A673 (cell line): ENCODE measurements at regions not wholly inside any gene's neighbourhood (a gene's known extent, or its start where the extent isn't known, plus 50 kb on each side); places are given as distances from the start of the nearest gene placed in this dataset.

Experiments used
- BruUV-seq: library from RNA; stranded (reverse); fragments of 400-500 nt; replicated peaks from 2 replicates; lab custom pipeline; 2021; lab: Mats Ljungman, UMichigan
- CTCF ChIA-PET: fragments of 300-600 bp; sonication (Branson Sonifier 250); formaldehyde crosslinking; loops from one replicate; lab custom pipeline; 2022; ENCODE audit warnings: antibody characterized with exemption; lab: Charles Lee
- POLR2A ChIA-PET: fragments of 300-600 bp; sonication (Branson Sonifier 250); formaldehyde crosslinking; loops from one replicate; lab custom pipeline; 2022; ENCODE audit warnings: antibody characterized with exemption; ENCODE audit not compliant: low non-redundant PET; lab: Charles Lee
- DNase-seq: peaks from one replicate; pipeline ENCODE4 v3.0.0-alpha.2; 2015; ENCODE audit warnings: low spot score
- H3K27ac ChIP-seq: fragments of 200-600 bp; sonication (generic); 2 replicates; pipeline ENCODE4 v1.5.1; 2016; ENCODE audit warnings: mixed run types, low read depth, mild to moderate bottlenecking, mixed read lengths, antibody characterized with exemption, low read length; ENCODE audit not compliant: poor library complexity, severe bottlenecking
- H3K27me3 ChIP-seq: fragments of 200-600 bp; sonication (generic); replicated peaks from 2 replicates; pipeline ENCODE4 v1.6.1; 2017; ENCODE audit warnings: mixed run types, low read depth, mild to moderate bottlenecking, mixed read lengths, antibody characterized with exemption, low read length; ENCODE audit not compliant: insufficient read depth, poor library complexity
- H3K36me3 ChIP-seq: fragments of 200-600 bp; sonication (generic); 2 replicates; pipeline ENCODE4 v1.6.1; 2016; ENCODE audit warnings: mixed run types, mild to moderate bottlenecking, mixed read lengths, antibody characterized with exemption, low read length; ENCODE audit not compliant: insufficient read depth, poor library complexity, severe bottlenecking
- H3K4me1 ChIP-seq: fragments of 200-600 bp; sonication (generic); 2 replicates; pipeline ENCODE4 v1.6.1; 2017; ENCODE audit warnings: mixed run types, mild to moderate bottlenecking, mixed read lengths, antibody characterized with exemption, low read length; ENCODE audit not compliant: insufficient read depth, poor library complexity, severe bottlenecking
- H3K4me3 ChIP-seq: fragments of 200-600 bp; sonication (generic); 2 replicates; pipeline ENCODE4 v1.5.1; 2016; ENCODE audit warnings: low read depth, mixed run types, mild to moderate bottlenecking, mixed read lengths, low read length; ENCODE audit not compliant: poor library complexity, severe bottlenecking
- H3K9me3 ChIP-seq: fragments of 200-600 bp; sonication (generic); 2 replicates; pipeline ENCODE4 v1.6.1; 2016; ENCODE audit warnings: mixed run types, low read depth, mild to moderate bottlenecking, mixed read lengths, antibody characterized with exemption, low read length; ENCODE audit not compliant: poor library complexity, severe bottlenecking
- CTCF ChIP-seq: fragments of 300-800, 200-600 bp; sonication (generic); conservative IDR thresholded peaks from 2 replicates; pipeline ENCODE4 v1.5.1; 2017; ENCODE audit warnings: low read depth, mild to moderate bottlenecking, antibody characterized with exemption, low read length, moderate library complexity, mixed read lengths
- EZH2 ChIP-seq: fragments of 200-600 bp; sonication (generic); IDR thresholded peaks from 2 replicates; pipeline ENCODE4 v1.6.1; 2017; ENCODE audit warnings: borderline replicate concordance, low read depth, mild to moderate bottlenecking, mixed read lengths, antibody characterized with exemption, low read length; ENCODE audit not compliant: poor library complexity, severe bottlenecking
- intact Hi-C: fragments of 100-400 bp; cut with micrococcal nuclease; formaldehyde crosslinking; loops from one replicate; pipeline ENCODE4 v1.10.0; 2022; ENCODE audit not compliant: unreplicated experiment

GRCh38 chr20:51159981-51160380, 137.1 kb upstream of the KCNG1 start:
- POLR2A ChIA-PET = no interaction called here

GRCh38 chr20:51159303-51159702, 136.4 kb upstream of the KCNG1 start:
- Histone ChIP-seq H3K4me3 (no peak overlapping the region), H3K9me3 (no peaks in the 10 kb centered on the region), H3K36me3 (no peaks in the 10 kb centered on the region), H3K27ac (no peak overlapping the region), H3K27me3 (peaks cover 9% of the 10 kb centered on the region), H3K4me1 (peaks cover 13% of the 10 kb centered on the region)
- TF ChIP-seq CTCF = no peak
- no peak for DNase-seq
- intact Hi-C loops = loop anchor here (10.0 kb wide), 1 partner anchor 135 kb away; the partner anchor contains the start of gene KCNG1
- no TSS peak for BruUV-seq
- ChIA-PET CTCF (no interaction called here), POLR2A (no interaction called here)

More at GRCh38 chr20:51159981-51160380, 137.1 kb upstream of the KCNG1 start:
- Histone ChIP-seq H3K27me3 (peaks cover 9% of the 10 kb centered on the region), H3K9me3 (no peaks in the 10 kb centered on the region), H3K4me1 (peaks cover 13% of the 10 kb centered on the region), H3K36me3 (no peaks in the 10 kb centered on the region), H3K27ac (no peak overlapping the region), H3K4me3 (no peak overlapping the region)
- intact Hi-C loops = loop anchor here (10.0 kb wide), 1 partner anchor 135 kb away; the partner anchor contains the start of gene KCNG1
- CTCF ChIA-PET = no interaction called here
- no peak for DNase-seq
- TF ChIP-seq CTCF (no peak), EZH2 (no peak)
- no TSS peak for BruUV-seq

- peaks cover 17% of the 10 kb centered on the region for H3K27me3 ChIP-seq
- H3K27ac ChIP-seq = no peak overlapping the region
- H3K4me1 ChIP-seq = peaks cover 13% of the 10 kb centered on the region
- H3K36me3 ChIP-seq = no peaks in the 10 kb centered on the region
- ChIA-PET CTCF (no interaction called here), POLR2A (no interaction called here)
- BruUV-seq = no TSS peak
- DNase-seq = no peak
- TF ChIP-seq CTCF (no peak), EZH2 (no peak)
- no peaks in the 10 kb centered on the region for H3K9me3 ChIP-seq
- intact Hi-C loops = loop anchor here (10.0 kb wide), 1 partner anchor 133 kb away; the partner anchor contains the start of gene KCNG1
- no peak overlapping the region for H3K4me3 ChIP-seq
Measured at GRCh38 chr20:51158226-51158625, 135.3 kb upstream of the KCNG1 start.
